PC-9 (cell line): ENCODE measurements at regions not wholly inside any gene's neighbourhood (a gene's known extent, or its start where the extent isn't known, plus 50 kb on each side); places are given as distances from the start of the nearest gene placed in this dataset.

ENCODE experiments used
- BruUV-seq: library from RNA; stranded (reverse); fragments of 400-500 nt; replicated peaks from 2 replicates; lab custom pipeline; 2021; lab: Mats Ljungman, UMichigan
- CTCF ChIA-PET: fragments of 300-600 bp; sonication (Branson Sonifier 250); formaldehyde crosslinking; loops from one replicate; lab custom pipeline; 2022; ENCODE audit warnings: antibody characterized with exemption; lab: Charles Lee
- POLR2A ChIA-PET: fragments of 300-600 bp; sonication (Branson Sonifier 250); formaldehyde crosslinking; loops from one replicate; lab custom pipeline; 2022; ENCODE audit warnings: antibody characterized with exemption; ENCODE audit not compliant: unreplicated experiment; lab: Charles Lee
- DNase-seq, 2 experiments: peaks; one replicate each; pipeline versions ENCODE4 v3.0.0 to v3.0.0-alpha.2; 2015 to 2022; ENCODE audit warnings: mixed read lengths in 1 of 2
- H2AFZ ChIP-seq: fragments of 200-600 bp; sonication (generic); 2 replicates; pipeline ENCODE4 v1.8.1; 2017; ENCODE audit warnings: antibody characterized with exemption
- H3F3A ChIP-seq: fragments of 200-600 bp; sonication (generic); 2 replicates; pipeline ENCODE4 v1.8.1; 2017; ENCODE audit warnings: antibody characterized with exemption, mild to moderate bottlenecking, low read depth; ENCODE audit not compliant: insufficient read depth
- H3K27ac ChIP-seq: fragments of 200-600 bp; sonication (generic); 2 replicates; pipeline ENCODE4 v1.6.1; 2016; ENCODE audit warnings: mixed run types
- H3K27me3 ChIP-seq: fragments of 200-600 bp; sonication (generic); 2 replicates; pipeline ENCODE4 v1.6.1; 2016; ENCODE audit warnings: low read depth, mixed run types; ENCODE audit not compliant: insufficient read depth
- H3K36me3 ChIP-seq: fragments of 200-600 bp; sonication (generic); 2 replicates; pipeline ENCODE4 v1.6.1; 2016; ENCODE audit warnings: low read depth, mixed run types
- H3K4me1 ChIP-seq: fragments of 200-600 bp; sonication (generic); replicated peaks from 2 replicates; pipeline ENCODE4 v1.6.1; 2016; ENCODE audit warnings: mixed run types; ENCODE audit not compliant: insufficient read depth
- H3K4me2 ChIP-seq: fragments of 200-600 bp; sonication (generic); 2 replicates; pipeline ENCODE4 v1.6.1; 2017; ENCODE audit warnings: mixed run types
- H3K4me3 ChIP-seq: fragments of 200-600 bp; sonication (generic); 2 replicates; pipeline ENCODE4 v1.6.1; 2016; ENCODE audit warnings: mixed run types
- H3K79me2 ChIP-seq: fragments of 200-600 bp; sonication (generic); 2 replicates; pipeline ENCODE4 v1.6.1; 2017; ENCODE audit warnings: low read depth, mixed run types
- H3K9me2 ChIP-seq: fragments of 200-600 bp; sonication (generic); 2 replicates; pipeline ENCODE4 v1.8.1; 2017; ENCODE audit warnings: mild to moderate bottlenecking; ENCODE audit not compliant: insufficient read depth
- H3K9me3 ChIP-seq: fragments of 200-600 bp; sonication (generic); 2 replicates; pipeline ENCODE4 v1.8.1; 2016; ENCODE audit warnings: low read depth; ENCODE audit not compliant: insufficient read depth
- H4K20me1 ChIP-seq: fragments of 200-600 bp; sonication (generic); 2 replicates; pipeline ENCODE4 v1.8.1; 2017; ENCODE audit not compliant: insufficient read depth
- EZH2 ChIP-seq: fragments of 200-600 bp; sonication (generic); IDR thresholded peaks from 2 replicates; pipeline ENCODE4 v1.8.0; 2017; ENCODE audit warnings: antibody characterized with exemption, low read depth
- intact Hi-C: fragments of 100-400 bp; cut with micrococcal nuclease; formaldehyde crosslinking; loops from one replicate; pipeline ENCODE4 v1.10.0; 2022; ENCODE audit not compliant: unreplicated experiment
- TF ChIP-seq, protein P1 (sequence below): fragments of 200-600 bp; sonication (generic); conservative IDR thresholded peaks from 2 replicates; pipeline ENCODE4 v1.6.1; 2017; ENCODE audit warnings: mixed run types, antibody characterized with exemption, mild to moderate bottlenecking, moderate library complexity

DNA sequence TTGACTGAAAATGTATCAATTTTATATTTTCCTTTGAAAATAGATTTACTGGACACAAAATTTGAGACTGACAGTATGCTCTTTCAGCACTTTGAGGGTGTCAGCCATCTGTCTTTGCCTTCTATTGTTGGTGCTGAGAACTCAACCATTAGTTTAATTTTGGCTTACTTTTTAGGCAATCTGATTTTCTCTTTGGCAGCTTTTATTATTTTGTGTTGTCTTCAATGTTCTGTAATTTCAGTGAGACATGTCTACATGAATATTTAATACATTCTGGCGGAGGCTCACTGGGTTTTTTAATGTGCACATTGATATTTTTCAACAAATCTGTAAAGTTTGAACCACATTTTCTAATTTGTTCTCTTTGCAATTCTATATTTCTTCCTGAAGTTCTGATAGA is 648.6 kb downstream of the C6orf118 start:
- H4K20me1 ChIP-seq: no peaks in the 10 kb centered on the region
- no peaks in the 10 kb centered on the region for H3K79me2 ChIP-seq
- no peak overlapping the region for H3K27ac ChIP-seq
- intact Hi-C loops: no loop called here
- no peaks in the 10 kb centered on the region for H3K36me3 ChIP-seq
- CTCF ChIA-PET: no interaction called here
- no peak overlapping the region for H3K4me2 ChIP-seq
- no peak for DNase-seq
- BruUV-seq: no TSS peak
- H3K4me3 ChIP-seq: no peak overlapping the region
- no peaks in the 10 kb centered on the region for H3K4me1 ChIP-seq
- no peaks in the 10 kb centered on the region for H3K9me3 ChIP-seq
- no peaks in the 10 kb centered on the region for H3K27me3 ChIP-seq
- H3F3A ChIP-seq: no peaks in the 10 kb centered on the region
- TF ChIP-seq, protein P1, sequence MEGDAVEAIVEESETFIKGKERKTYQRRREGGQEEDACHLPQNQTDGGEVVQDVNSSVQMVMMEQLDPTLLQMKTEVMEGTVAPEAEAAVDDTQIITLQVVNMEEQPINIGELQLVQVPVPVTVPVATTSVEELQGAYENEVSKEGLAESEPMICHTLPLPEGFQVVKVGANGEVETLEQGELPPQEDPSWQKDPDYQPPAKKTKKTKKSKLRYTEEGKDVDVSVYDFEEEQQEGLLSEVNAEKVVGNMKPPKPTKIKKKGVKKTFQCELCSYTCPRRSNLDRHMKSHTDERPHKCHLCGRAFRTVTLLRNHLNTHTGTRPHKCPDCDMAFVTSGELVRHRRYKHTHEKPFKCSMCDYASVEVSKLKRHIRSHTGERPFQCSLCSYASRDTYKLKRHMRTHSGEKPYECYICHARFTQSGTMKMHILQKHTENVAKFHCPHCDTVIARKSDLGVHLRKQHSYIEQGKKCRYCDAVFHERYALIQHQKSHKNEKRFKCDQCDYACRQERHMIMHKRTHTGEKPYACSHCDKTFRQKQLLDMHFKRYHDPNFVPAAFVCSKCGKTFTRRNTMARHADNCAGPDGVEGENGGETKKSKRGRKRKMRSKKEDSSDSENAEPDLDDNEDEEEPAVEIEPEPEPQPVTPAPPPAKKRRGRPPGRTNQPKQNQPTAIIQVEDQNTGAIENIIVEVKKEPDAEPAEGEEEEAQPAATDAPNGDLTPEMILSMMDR: no peak
- no peak for TF ChIP-seq EZH2
- H2AFZ ChIP-seq: no peak overlapping the region
- POLR2A ChIA-PET: no interaction called here
- no peaks in the 10 kb centered on the region; the same call in 1 of the 2 replicates for H3K9me2 ChIP-seq

DNA sequence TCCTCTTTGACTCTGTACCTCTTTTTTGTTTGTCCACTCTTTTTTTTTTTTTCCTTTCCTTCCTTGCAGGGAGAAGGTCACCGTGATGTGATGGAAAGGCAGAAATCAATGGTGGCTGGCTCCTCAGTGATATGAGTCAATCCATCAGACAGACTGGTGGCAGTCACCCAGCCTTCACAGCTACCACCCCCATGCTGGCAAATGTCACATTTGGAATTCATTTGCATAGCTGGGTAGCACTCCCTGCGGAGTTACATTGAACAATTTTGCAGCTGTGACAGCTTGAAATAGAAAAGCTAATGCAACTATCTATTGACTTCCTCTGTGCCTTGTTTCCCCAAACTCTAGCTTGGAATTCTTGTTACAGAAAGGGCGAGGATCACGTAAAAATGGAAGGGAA is 668.4 kb downstream of the C6orf118 start:
- Histone ChIP-seq H4K20me1 (no peaks in the 10 kb centered on the region), H3K79me2 (no peaks in the 10 kb centered on the region), H3K27me3 (0 out of 2 replicates have a peak, but pooled peaks cover 4% of the 10 kb centered on the region), H3K9me2 (no peaks in the 10 kb centered on the region), H2AFZ (no peak overlapping the region), H3K4me3 (no peak overlapping the region), H3K27ac (no peak overlapping the region), H3K36me3 (no peaks in the 10 kb centered on the region), H3K4me2 (no peak overlapping the region), H3K4me1 (no peaks in the 10 kb centered on the region), H3F3A (no peaks in the 10 kb centered on the region), H3K9me3 (no peaks in the 10 kb centered on the region)
- TF ChIP-seq, protein P1: no peak
- no peak for TF ChIP-seq EZH2
- intact Hi-C loops: no loop called here
- CTCF ChIA-PET: no interaction called here
- DNase-seq: no peak
- BruUV-seq: no TSS peak
- POLR2A ChIA-PET: no interaction called here

DNA sequence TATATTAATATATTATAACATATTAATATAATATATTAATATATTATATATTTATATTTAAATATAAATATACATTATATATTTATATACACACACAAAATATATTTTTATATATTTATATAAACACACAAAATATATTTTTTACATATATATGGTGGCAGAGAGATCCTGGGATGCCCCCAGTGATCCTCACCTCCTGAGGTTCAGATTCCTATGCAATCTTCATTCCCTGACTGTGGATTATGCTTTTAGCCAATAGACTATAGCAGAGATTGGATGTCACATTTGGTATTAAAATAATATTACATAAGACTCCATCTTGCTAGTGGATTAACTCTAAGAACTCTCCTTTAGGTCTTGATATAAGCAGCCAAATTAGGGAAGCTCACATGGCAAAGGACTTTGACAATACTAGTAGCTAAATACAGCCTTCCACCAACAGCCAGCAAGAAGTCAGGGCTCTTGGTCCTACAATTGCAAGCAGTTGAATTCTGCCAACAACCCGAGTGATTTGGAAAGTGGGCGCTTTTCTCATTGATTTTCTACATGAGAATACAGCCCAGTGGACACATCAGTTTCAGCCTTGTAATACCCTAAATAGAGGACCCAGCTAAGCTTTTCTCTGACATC is 681.0 kb downstream of the C6orf118 start:
- H2AFZ ChIP-seq: no peak overlapping the region

More for the DNA sequence above, 681.0 kb downstream of the C6orf118 start:
- no peaks in the 10 kb centered on the region for H3K4me1 ChIP-seq
- intact Hi-C loops: no loop called here
- POLR2A ChIA-PET: no interaction called here
- H3K4me2 ChIP-seq: no peak overlapping the region
- H3K9me3 ChIP-seq: no peaks in the 10 kb centered on the region
- TF ChIP-seq, protein P1: no peak
- TF ChIP-seq EZH2: no peak
- peaks cover 10% of the 10 kb centered on the region; the same call in 1 of the 2 replicates for H3K27me3 ChIP-seq
- no peak overlapping the region for H3K27ac ChIP-seq
- no peaks in the 10 kb centered on the region for H3K79me2 ChIP-seq
- H4K20me1 ChIP-seq: no peaks in the 10 kb centered on the region
- no peak overlapping the region for H3K4me3 ChIP-seq
- BruUV-seq: no TSS peak
- no peaks in the 10 kb centered on the region for H3K36me3 ChIP-seq
- CTCF ChIA-PET: no interaction called here
- DNase-seq: no peak
- H3F3A ChIP-seq: no peaks in the 10 kb centered on the region
- no peaks in the 10 kb centered on the region; the same call in 1 of the 2 replicates for H3K9me2 ChIP-seq
